Psoas muscle (tissue), 7 donors: ENCODE measurements at regions not wholly inside any gene's neighbourhood (a gene's known extent, or its start where the extent isn't known, plus 50 kb on each side); places are given as distances from the start of the nearest gene placed in this dataset.

Source experiments
- ATAC-seq, 4 donors: fragments of 200-7000 bp; cut with Tn5 transposase; one replicate each; pipeline ENCODE4 v1.9.1; 2020; ENCODE audit warnings: moderate library complexity in 3 of 4, mild to moderate bottlenecking in 2 of 4
- DNase-seq, 2 donors: peaks; one replicate each; pipeline ENCODE4 v3.0.0-alpha.2; 2020
- H3K27ac ChIP-seq: fragments of 200-600 bp; one replicate; pipeline ENCODE4 v1.8.0; 2022
- H3K27me3 ChIP-seq, 3 donors: fragments of 200-600 bp in 1 of 3; one replicate each; pipeline versions ENCODE4 v1.6.1 to v1.8.0; 2013 to 2022; ENCODE audit warnings: low read length in 2 of 3, mild to moderate bottlenecking in 2 of 3, moderate library complexity in 1 of 3; ENCODE audit not compliant: insufficient read depth in 3 of 3
- H3K36me3 ChIP-seq, 2 donors: fragments of 200-600 bp in 1 of 2; one replicate each; pipeline versions ENCODE4 v1.6.1 to v1.8.0; 2013 to 2022; ENCODE audit warnings: low read depth in 1 of 2, mild to moderate bottlenecking in 1 of 2, moderate library complexity in 1 of 2; ENCODE audit not compliant: insufficient read depth in 1 of 2
- H3K4me1 ChIP-seq: fragments of 200-600 bp; one replicate; pipeline ENCODE4 v1.8.0; 2022
- H3K4me3 ChIP-seq: fragments of 200-600 bp; one replicate; pipeline ENCODE4 v1.8.0; 2022; ENCODE audit warnings: mild to moderate bottlenecking
- H3K9me3 ChIP-seq: fragments of 200-600 bp; one replicate; pipeline ENCODE4 v1.8.0; 2022
- WGBS, 3 donors: extraction: QIAGEN DNeasy Blood & Tissue Kit; methylation state at CpG; one replicate each; pipeline versions ENCODE4 v1.1.6 to v1.1.7; 2013; 5-methylcytosine and 5-hydroxymethylcytosine counted together
- intact Hi-C, 2 donors: fragments of 100-400 bp; cut with DNase I; formaldehyde crosslinking; loops; one replicate each; pipeline versions ENCODE4 v1.11.0 to v1.14.2; 2022
- TF ChIP-seq, protein P1 (sequence below): fragments of 200-600 bp; IDR thresholded peaks from one replicate; pipeline ENCODE4 v1.8.0; 2022; ENCODE audit warnings: antibody characterized with exemption
- donor health status: healthy with polysubstance abuse.
- donor health status: DM: no; HTN: no; CAD: no; lungs with moderate emphysema.
- donor health status: Bipolar disorder and iron deficiency.
- donor health status: healthy.
- donor health status: DM: yes; HTN: yes; CAD: no.
- donor health status: DM: no; HTN: no; CAD: no.
- donor health status: DM: yes; HTN: yes; CAD: no.

GRCh38 chr11:32028201-32028600 is 62.7 kb upstream of the RCN1 start:
- H3K4me3 ChIP-seq: no peak overlapping the region
- no peak for DNase-seq
- no peak for ATAC-seq
- intact Hi-C loops: no loop called here
- WGBS, 3 donors: 81 to 86% (median 81%) methylated on average over 4 of the region's 4 CpGs
- H3K36me3 ChIP-seq: no peaks in the 10 kb centered on the region
- H3K27ac ChIP-seq: no peak overlapping the region
- H3K4me1 ChIP-seq: no peaks in the 10 kb centered on the region
- TF ChIP-seq, protein P1, sequence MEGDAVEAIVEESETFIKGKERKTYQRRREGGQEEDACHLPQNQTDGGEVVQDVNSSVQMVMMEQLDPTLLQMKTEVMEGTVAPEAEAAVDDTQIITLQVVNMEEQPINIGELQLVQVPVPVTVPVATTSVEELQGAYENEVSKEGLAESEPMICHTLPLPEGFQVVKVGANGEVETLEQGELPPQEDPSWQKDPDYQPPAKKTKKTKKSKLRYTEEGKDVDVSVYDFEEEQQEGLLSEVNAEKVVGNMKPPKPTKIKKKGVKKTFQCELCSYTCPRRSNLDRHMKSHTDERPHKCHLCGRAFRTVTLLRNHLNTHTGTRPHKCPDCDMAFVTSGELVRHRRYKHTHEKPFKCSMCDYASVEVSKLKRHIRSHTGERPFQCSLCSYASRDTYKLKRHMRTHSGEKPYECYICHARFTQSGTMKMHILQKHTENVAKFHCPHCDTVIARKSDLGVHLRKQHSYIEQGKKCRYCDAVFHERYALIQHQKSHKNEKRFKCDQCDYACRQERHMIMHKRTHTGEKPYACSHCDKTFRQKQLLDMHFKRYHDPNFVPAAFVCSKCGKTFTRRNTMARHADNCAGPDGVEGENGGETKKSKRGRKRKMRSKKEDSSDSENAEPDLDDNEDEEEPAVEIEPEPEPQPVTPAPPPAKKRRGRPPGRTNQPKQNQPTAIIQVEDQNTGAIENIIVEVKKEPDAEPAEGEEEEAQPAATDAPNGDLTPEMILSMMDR: no peak
- H3K27me3 ChIP-seq: peaks cover 0 to 5% (median 3%) of the 10 kb centered on the region in 3 donors
- no peaks in the 10 kb centered on the region for H3K9me3 ChIP-seq

- ATAC-seq: no peak
Observed at GRCh38 chr11:32026766-32027165, 64.1 kb upstream of the RCN1 start.

DNA sequence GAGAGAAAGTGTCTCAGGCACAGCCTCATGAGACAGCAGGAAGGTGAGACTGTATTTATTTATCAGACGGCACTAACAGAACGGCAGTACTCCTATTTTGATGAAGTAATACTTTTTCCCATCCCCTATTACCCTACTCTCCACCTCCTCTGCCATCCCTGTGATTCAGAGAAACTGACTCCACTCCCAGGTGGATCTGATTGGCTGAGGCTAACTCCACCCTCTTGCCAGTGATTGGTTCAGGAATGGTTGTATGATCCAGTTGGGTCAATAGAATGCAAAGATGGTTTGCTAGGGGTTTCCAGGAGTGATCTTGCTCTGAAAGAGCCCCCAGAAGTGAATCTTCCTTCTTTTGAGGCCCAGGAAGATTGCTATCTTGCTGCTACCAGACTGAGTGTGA is 65.9 kb upstream of the RCN1 start:
- Histone ChIP-seq H3K9me3 (no peaks in the 10 kb centered on the region), H3K36me3 (no peaks in the 10 kb centered on the region), H3K4me3 (no peak overlapping the region), H3K27me3 (peaks cover 0 to 5% (median 0%) of the 10 kb centered on the region in 3 donors), H3K27ac (no peak overlapping the region), H3K4me1 (no peaks in the 10 kb centered on the region)
- TF ChIP-seq, protein P1: no peak
- WGBS, 3 donors: 93 to 100% (median 94%) methylated on average over 2 of the region's 2 CpGs
- DNase-seq (no peak), ATAC-seq (no peak)
- intact Hi-C loops: no loop called here

More at GRCh38 chr11:32026766-32027165, 64.1 kb upstream of the RCN1 start:
- Histone ChIP-seq H3K4me3 (no peak overlapping the region), H3K4me1 (no peaks in the 10 kb centered on the region), H3K36me3 (no peaks in the 10 kb centered on the region), H3K9me3 (no peaks in the 10 kb centered on the region), H3K27me3 (peaks cover 0 to 5% (median 3%) of the 10 kb centered on the region in 3 donors), H3K27ac (no peak overlapping the region)
- WGBS, 3 donors: 80 to 84% (median 80%) methylated on average over 2 of the region's 2 CpGs
- TF ChIP-seq, protein P1: no peak
- no peak for DNase-seq
- intact Hi-C loops: no loop called here

GRCh38 chr11:32023370-32024305 is 67.2 kb upstream of the RCN1 start:
- ATAC-seq (no peak), DNase-seq (no peak)
- TF ChIP-seq, protein P1: no peak
- intact Hi-C loops: no loop called here
- 34 to 46% (median 39%) methylated on average over 11 of the region's 11 CpGs for WGBS, 3 donors
- Histone ChIP-seq H3K27me3 (peaks cover 0 to 5% (median 0%) of the 10 kb centered on the region in 3 donors), H3K4me1 (no peaks in the 10 kb centered on the region), H3K9me3 (no peaks in the 10 kb centered on the region), H3K4me3 (no peak overlapping the region), H3K27ac (no peak overlapping the region), H3K36me3 (no peaks in the 10 kb centered on the region)
